ENCODE measurements at regions not wholly inside any gene's neighbourhood (a gene's known extent, or its start where the extent isn't known, plus 50 kb on each side); places are given as distances from the start of the nearest gene placed in this dataset.

DNA sequence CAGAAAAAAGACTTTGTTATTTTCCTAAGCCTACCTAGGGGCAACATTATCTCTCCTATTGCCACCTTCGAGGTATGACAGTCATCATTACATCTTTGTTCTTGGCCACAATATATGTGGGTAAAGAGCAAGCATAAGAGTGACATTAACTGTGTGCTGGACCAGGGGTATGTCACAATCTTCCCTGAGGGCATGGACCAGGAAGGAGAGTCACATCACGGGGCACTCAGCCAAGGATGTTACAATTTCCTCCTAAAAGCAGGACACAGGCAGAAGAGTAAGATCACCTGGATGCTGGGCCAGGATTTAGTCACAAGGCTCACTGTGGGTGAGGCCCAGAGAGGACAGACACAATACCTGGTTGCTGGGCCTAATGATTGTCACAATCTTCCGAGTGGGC is 53.0 kb upstream of the ZNF728 start:
- TF ChIP-seq, protein P1, sequence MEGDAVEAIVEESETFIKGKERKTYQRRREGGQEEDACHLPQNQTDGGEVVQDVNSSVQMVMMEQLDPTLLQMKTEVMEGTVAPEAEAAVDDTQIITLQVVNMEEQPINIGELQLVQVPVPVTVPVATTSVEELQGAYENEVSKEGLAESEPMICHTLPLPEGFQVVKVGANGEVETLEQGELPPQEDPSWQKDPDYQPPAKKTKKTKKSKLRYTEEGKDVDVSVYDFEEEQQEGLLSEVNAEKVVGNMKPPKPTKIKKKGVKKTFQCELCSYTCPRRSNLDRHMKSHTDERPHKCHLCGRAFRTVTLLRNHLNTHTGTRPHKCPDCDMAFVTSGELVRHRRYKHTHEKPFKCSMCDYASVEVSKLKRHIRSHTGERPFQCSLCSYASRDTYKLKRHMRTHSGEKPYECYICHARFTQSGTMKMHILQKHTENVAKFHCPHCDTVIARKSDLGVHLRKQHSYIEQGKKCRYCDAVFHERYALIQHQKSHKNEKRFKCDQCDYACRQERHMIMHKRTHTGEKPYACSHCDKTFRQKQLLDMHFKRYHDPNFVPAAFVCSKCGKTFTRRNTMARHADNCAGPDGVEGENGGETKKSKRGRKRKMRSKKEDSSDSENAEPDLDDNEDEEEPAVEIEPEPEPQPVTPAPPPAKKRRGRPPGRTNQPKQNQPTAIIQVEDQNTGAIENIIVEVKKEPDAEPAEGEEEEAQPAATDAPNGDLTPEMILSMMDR (conservative IDR thresholded peaks at IDR 0.05; ENCODE audit: low read length): no peak
- TF ChIP-seq EZH2phosphoT487 (IDR thresholded peaks at IDR 0.05; ENCODE audit: borderline replicate concordance, low read depth, low read length): no peak
